PC-3 (cell line): ENCODE measurements at regions not wholly inside any gene's neighbourhood (a gene's known extent, or its start where the extent isn't known, plus 50 kb on each side); places are given as distances from the start of the nearest gene placed in this dataset.

Source experiments
- CTCF ChIP-seq: fragments of 300-600 bp; sonication (generic); conservative IDR thresholded peaks from 2 replicates; pipeline ENCODE4 v1.5.1; 2017; ENCODE audit warnings: antibody characterized with exemption, low read depth, mild to moderate bottlenecking, low read length
- EZH2 ChIP-seq: fragments of 300-600 bp; sonication (generic); IDR thresholded peaks from one replicate; pipeline ENCODE4 v1.6.1; 2017; ENCODE audit warnings: antibody characterized with exemption, mild to moderate bottlenecking, low read length; ENCODE audit not compliant: unreplicated experiment

GRCh38 chr13:44013758-44014291 is 134.1 kb downstream of the LACC1 start:
- TF ChIP-seq EZH2 (no peak), CTCF (no peak)
